CD4-positive, alpha-beta T cell treated with Interleukin-1 beta for 1 hour (primary cell): ENCODE measurements at regions not wholly inside any gene's neighbourhood (a gene's known extent, or its start where the extent isn't known, plus 50 kb on each side); places are given as distances from the start of the nearest gene placed in this dataset.

Source experiments
- DNase-seq, 2 donors: peaks; one replicate each; pipeline ENCODE4 v3.0.0-alpha.2; 2020 to 2022

DNA sequence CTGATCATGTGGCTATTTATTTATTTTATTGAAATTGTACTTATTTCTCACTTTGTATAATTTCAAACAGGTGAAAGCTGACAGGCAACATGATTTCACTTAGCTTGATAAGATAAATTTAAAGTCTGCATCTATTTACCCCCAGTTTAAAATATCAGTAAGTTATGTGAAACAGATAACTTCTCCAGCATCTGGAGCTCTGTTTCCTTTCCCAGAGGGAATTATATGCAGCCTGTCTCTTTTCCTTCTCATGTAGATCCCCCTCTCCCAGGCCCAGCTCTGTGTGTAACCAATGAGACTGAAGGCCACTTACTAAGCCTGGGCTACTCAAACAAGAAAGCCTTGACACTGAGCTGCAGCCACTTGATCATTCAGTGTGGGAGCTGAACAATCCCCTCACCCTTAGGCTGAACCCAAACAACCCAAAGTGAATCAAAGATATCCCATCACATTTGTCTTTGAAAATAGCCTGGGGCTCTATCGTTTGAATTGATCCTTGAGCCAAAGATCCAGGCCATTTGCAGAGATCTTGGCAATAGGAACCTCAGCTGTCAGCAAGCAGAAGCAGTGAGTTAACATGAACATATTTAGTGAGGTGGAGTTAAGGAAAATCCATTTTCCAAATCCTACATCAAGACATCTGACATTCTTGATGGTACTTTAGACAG lies 383.9 kb downstream of the TGFB2 start:
- DNase-seq: no peak

DNA sequence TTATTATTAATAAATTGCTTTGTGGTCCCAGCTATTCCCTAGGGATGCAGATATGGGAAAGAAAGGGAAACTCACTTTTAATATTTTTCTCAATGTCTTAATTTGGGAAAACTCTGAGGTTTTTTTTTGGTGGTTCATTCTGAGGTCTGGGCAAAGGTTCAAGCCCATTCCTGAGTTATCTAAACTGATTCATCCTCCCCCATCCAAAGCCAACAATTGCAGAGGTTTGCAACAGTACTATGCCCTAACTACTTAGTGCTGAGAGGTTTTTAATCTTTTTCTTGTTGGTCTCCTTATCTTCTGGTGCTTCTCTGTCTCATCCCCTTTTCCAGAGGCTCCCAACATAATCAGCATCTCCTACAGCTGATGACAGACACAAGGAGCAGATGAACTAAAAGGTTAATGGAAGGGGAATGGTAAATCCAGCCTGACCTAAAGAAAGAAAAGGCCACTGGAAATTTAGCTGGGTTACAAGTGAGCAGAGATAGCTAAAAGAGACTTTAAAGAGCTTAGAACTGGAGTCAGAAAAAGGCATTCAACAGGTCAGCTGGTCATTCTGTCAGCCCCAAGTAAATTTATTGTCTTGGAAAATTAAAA lies 390.4 kb downstream of the TGFB2 start:
- DNase-seq: no peak

DNA sequence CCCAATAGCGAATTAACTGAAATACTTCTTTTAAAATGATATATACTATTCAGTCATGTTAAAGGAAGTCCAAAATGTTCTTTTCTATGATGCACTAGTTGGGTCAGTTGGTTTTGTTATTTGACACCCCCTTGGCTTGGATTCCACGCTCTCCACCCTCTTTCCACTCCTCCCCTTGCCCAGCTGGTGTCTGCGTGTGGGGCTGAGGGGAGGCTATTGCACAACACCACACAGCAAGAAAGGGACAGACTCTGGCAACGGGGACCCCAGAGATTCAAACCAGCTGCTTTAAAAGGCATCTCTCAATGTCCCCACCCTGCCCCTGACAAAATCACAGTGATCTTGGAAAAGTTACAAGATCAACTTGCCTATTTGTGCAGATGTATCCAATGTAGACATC lies 394.3 kb downstream of the TGFB2 start:
- no peak for DNase-seq

DNA sequence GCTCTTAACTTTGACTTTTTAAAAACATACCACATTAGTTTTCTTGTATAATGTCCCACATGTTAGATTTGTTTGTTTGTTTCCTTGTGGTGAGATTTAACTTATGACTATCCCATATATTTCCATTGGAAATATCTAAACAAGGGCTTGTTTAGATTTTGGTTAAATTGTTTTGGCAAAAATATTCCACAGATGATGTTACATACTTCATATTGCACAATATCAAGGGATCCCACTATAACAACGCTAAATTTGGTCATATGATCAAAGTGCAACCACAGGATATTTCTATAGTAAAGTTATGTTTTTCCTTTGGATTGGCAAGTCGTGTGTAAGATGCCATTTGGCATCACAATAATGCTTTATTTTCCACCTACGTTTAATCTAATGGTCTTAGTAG lies 396.7 kb downstream of the TGFB2 start:
- DNase-seq: no peak

DNA sequence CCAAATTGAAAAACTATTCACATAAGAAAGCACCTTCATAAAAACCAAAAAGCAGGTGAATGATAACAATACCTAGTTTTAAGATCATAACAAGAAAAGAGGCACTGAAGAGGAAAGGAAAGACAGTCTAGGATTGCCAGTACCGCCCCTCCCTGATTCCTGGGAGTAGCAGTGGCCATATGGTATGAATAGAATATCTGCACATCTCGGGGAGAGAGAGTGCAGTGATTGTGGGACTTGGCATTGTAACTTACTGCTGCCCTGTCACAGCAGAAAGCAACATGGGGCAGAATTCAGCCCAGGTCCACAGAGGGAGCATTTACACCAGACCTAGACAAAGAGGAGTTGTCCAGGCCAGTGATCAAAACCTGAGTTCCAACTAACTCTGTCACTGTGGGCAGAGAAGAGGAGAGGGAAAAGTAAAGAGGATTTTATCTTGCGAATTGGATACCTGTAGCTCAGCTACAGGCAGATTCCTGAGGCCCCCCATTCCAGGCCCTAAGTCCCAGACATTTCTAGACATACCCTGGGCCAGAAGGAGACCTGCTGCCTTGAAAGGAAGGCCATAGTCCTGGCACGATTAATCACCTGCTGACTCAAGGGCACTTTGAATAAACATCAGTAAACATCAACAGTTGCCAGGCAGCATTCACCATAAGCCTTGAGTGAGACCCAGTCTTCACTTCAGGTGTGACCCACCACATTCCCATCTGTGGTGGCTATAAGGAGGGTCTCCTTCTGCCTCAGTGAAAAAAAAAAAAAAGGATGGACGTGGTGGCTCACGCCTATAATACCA lies 397.5 kb downstream of the TGFB2 start:
- DNase-seq: no peak

DNA sequence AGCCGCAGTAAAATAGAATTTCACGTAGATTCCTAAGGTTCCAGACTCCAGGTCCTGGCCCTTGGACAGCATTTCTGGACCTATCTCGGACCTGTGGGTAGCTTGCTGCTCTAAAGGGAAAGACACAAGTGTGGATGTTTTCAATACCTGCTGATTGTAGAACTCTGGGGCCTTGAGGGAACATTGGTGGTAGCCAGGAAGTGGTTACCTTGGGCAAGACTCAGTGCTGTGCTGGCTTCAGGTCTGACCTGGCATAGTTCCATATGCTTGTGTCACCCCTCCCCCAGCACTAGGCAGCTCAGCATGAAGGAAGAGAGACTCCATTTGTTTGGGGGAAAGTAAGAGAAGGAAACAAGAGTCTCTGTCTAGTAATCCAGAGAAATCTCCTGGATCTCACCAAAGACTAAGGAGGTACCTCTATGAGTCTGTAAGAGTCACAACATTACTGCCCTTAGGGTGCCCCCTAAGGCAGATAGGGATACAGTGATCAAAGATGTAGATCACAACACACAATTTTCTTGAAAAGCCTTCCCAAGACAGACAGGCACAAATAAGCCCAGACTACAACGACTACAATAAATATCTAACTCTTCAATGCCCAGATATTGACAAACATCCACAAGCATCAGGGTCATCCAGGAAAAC lies 398.8 kb downstream of the TGFB2 start:
- no peak for DNase-seq

DNA sequence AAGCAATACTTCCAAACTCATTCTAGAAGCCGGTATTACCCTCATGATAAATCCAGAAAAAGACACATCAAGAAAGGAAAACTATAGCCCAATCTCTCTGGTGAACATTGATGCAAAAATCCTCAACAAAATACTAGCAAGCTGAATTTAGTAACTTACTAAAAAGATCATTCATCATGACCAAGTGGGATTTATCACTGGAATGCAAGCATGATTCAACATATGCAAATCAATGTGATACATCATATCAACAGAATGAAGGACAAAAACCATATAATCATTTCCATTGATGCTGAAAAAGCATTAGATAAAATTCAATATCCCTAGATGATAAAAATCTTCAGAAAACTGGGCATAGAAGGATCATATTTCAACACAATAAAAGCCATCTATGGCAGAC lies 402.9 kb downstream of the TGFB2 start:
- no peak for DNase-seq

DNA sequence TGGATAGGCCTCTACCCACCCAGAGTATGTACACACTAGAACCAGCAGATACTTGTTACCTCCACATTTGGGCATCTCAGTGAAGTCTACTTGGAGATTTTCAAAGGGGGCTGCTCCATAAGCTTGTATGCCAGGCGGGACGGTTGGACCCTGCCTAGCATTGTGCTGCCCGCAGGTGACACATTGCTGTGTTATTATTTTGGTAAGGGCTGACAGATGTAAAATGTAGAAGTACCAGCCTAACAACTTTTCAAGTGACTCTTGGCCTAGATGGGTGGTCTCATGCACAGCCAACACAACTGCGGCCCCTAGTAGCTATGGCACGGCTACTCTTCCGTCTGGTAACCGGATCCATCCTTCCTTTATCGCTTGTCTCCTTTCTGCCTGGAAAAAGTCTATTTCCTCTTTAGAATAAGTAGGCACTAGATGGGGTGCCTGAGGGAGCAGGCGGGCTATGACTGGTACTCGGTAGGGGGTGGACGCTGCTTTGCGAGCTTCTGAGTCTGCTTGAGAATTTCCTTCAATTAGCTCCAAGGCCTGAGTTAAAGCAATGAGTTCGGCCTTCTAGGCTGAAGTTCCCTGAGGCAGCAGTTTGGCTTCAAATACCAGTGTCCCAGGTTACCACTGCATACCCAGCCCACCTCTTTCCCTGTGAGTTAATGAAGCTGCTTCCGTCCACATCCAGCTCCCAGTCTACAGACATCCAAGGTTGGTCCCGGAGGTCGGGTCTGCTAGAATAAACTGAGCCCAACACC lies 405.3 kb downstream of the TGFB2 start:
- DNase-seq: no peak

DNA sequence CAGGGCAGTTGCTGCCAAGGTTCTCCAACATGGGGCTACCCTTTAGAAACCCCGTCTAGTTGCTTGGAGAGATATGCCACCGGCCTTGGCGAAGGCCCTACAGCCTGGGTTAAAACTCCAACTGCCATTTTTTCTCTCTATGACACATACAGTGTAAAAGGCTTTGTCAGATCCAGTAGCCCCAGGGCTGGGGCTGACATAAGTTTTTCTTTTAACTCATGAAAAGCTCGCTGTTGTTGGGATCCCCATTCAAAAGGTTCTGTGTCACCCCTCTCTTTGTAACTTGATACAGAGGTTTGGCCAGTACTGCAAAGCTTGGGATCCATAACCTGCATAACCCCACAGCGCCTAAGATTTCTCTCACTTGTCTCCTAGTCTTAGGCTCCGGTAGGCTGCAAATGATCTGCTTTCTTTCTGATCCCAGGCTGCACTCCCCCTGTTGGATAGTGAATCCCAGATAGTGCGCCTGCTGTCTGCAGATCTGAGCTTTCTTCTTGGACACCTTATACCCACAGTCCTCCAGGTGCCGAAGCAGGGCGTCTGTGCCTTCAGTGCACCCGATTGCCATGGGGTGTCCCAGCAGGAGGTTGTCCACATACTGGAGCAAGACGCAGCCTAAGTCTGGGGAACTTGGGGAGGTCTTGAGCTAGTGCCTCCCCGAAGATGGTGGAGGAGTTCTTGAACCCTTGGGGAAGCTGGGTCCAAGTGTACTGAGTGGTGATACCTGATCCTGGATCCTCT lies 406.2 kb downstream of the TGFB2 start:
- no peak for DNase-seq

DNA sequence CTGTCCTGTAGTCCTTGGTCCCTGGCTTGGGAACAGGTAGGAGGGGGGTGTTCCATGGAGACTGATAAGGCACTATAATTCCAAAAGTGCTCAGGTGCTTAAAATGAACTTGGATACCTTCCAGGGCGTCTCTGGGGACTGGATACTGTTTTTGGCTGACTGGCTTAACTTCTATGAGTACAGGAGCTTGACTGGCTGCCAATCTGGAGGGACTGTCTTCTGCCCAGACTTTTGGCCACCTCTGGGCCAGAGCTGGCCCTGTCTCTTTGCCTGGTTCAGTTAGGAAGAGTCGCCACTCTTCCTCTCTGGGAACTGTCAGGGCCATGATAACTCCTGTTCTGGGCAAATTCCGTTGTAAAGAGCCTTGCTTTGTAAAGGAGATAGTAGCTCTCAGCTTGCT lies 407.0 kb downstream of the TGFB2 start:
- DNase-seq: no peak

DNA sequence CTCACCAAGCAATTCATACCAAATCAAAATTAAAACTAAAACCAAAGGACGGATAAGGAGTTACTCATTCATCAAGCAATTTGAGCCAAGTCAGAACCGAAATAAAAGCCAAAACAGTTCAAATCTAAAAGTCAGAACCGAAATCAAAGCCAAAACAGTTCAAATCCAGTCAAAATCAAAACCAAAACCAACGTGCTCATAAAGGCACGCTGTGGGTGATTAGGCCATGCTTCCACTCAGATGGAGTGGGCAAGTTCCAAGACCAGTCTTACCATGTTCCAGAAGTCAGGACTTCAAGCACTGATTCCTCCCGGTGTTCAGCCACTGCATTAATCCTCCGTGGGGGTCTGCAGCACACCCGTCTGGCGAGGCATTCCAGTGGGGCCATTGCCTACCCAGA lies 409.3 kb downstream of the TGFB2 start:
- DNase-seq: no peak

DNA sequence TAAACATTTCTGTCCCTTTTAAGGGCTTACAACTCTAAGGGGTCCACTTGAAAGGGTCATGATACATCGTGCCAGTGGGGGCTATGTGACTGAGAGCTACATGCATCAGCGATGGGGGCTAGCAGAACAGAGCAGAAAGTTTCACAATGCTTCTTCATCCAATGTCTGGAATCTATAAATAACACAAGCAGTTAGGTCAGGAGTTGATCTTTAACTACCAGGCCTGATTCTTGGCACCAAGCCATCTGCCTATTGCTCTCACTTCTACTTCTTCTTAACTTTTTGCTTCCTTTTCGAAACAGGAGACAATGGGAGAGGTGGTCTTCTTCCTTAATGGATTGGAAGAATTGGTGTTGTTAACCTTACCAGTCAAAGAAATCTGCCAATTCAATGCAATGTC lies 410.0 kb downstream of the TGFB2 start:
- DNase-seq: no peak

DNA sequence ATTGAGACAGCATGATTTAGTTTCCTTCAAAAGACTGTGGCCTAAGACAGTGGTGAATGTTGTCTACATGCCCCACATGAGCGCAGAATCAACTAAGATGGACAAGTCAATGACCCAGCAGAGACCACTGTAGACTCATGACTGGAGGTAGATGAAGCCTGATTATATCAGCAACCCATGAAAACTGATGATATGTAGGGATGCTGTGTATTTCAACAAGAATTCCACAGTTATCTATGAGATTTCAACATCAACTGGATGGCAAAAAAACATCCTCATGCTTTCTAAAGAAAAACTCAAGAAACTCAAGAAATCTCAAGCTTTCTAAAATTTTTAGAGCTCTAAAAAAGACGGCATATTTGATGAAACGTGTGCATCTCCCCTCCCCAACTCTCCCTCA lies 413.9 kb upstream of the LYPLAL1 start:
- DNase-seq: no peak

DNA sequence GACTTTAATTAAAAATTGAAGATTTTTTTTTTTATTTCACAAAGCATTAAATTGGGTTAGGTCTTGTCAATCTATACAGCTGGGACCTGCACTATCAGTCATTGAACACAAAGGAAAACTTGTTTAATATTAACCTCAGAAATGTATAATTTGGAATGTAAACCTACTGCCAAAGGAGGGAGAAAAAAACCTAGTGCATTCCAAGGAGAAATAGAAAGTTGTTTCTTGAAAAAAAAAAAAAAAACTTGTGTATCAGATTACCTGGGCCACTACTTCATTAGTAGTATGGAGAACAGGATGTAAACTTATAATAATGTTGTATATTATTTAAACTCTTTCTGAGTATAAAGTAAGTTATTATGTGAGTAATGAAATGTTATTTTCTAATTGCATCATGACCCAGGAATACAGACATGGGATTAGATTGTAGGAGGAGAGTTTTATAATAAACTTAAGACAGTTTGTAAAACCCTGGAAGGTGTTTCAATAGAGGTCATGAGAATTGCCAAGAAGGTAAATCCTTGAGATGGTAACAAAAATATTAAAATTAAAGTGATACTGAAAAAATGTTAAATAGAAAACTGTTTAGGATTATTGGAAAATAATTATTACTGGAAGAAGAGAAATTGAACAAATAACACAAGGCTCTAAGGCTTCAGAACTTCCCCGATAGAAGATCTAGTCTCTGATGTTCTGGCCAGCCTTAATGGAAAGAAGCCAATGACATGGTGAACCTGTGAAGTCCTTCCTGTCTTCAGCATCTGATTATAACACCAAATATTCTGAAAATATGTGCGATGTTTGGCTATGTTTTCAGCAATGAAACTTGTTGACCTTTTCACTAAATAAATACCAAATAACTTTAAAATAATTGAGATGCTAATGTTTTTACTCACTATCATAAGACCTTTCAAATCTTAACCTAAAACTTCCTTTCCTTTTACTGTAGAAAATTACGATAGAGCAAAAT lies 412.8 kb upstream of the LYPLAL1 start:
- DNase-seq: no peak

DNA sequence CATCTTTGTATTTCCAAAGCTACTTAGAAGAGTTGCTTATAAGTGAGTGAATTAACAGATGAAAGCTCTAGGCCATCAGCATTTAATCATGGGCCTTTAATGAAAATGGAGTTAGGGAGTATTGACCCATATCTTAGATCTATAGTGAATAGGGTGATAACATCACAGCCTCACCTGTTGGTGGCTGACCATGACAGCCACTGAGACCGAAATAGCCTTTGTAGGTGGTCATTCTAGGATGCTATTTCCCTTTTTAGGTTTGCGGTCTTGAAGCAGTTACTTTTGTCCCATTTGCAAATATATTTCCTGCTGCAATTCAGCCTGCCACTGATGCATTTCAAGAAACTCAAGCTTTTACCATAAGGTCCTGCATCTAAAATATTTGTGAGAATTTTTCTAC lies 410.1 kb upstream of the LYPLAL1 start:
- DNase-seq: no peak

DNA sequence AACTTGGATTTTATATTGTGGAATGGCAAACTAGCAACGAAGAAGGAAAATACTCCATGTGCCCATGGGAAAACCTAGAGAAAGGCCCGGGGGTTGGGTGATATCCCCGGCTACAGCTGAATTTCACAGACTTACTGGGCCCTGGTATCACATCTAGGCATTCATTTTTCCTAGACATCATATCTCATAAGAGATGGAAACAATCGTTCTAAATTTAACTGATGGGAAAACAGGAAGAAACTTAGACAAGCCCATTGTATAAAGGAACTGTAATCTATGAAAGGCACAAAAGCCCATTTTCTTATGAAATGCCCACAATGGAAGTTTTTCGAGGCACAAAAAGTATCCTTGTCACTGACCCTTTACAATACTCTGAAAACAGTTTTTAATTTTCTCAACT lies 407.9 kb upstream of the LYPLAL1 start:
- DNase-seq: no peak

DNA sequence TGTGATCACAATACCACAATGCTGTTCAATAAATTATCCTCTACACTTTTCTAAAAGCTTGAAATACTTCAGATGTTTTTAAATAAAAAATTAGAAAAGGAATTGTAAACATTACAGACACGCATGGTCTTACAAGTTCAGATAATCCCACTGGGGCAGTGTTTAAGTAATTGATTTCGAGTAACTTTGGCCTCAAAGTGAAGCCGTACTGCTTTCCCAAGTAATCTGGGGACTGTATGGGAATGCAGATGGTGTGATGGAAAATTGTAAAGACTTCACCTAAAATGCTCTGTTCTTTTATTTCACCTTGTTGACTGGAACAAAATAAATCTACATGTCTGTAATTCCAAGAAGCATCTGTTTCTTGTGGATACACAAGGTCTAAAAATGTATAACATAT lies 401.7 kb upstream of the LYPLAL1 start:
- no peak for DNase-seq

DNA sequence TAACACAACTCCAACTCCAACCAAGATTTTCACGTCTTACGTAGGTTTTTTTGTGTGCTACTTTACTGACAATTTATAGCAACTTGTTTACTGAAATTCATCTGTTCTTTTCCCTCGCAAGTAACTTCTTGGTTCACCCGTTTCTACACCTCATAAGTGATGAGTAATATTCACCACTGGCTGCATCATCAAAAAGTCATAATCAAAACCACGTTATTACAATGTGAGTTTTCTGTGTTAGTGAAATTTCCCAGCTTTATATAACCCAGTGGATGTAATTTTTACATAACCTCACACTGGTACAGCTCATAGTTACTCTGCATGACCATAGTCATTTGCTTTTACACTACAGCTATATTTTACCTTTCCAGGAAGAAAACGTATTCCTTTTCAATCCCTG lies 401.1 kb upstream of the LYPLAL1 start:
- DNase-seq: no peak

DNA sequence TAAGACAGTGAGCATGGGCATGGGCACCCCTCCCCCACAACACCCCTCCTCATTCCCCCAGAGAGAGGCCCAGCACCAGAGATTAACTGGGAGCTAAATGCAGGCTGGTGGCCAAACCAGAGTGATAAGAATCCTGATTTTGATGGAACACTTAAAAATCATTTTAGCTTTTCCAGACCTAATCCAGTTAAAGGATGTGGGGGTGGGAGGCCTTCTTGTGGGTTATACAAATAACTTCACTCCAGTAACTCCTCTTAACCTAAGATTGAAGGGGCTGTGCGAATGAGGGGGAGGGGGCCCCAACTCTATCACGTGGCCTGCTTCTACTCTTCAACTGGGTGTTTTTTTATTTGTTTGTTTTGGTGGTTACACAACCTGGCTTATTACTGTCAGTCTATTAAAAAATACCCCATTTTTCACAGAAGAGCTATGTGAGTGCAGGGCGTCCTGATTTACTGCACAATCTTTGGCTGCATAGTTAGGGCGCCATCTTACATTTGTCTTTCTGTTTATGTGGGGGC lies 398.1 kb upstream of the LYPLAL1 start:
- no peak for DNase-seq

DNA sequence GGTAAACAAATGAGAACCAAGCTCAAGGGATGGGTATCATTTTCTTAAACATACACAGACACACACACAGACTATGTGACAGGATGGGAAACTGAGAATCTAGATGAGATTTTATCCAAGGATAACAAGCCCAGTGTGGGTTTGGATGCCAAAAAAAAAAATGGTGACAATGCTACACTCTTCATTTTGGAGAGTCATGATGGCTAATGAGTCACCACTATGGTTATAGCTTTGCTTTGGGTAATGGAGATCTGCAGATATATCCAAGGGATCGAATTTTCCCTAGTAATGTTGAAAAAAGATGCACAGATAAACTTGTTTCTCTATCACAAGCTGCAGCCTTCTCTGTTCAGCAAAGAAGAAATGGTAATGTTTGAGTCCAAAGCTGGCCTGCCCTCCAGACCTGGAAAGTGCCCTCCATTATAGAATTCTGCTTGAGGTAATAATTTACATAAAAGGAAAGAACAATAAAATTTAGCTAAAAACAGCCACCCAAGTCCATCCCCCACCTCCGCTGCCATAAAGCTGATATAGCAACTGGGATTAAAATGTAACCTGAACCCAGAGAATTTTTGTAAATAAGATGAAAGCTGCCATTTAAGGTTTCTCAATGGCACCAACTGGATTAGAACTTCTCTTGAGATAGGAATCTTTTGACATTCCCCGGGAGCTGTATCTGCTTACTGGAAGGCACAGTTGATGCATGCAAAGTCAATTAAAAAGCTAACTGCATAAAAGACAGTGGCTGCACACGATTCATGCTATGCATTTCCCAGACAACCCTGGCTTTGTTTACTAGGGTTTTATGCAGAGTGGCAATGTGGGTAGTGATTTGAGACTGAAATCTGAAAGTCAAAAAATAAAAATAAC lies 395.2 kb upstream of the LYPLAL1 start:
- no peak for DNase-seq
